ENCODE measurements at regions not wholly inside any gene's neighbourhood (a gene's known extent, or its start where the extent isn't known, plus 50 kb on each side); places are given as distances from the start of the nearest gene placed in this dataset.
"Not testable (repeated sequence)": the region's sequence is repeated elsewhere in the genome, so short reads cannot be mapped to it uniquely, and the experiment has no call there.

GRCh38 chr13:80074143-80074752 is 266.7 kb downstream of the SPRY2 start:
- DNase-seq, result no peak

- no peak for DNase-seq
These were observed 268.7 kb downstream of the SPRY2 start for GRCh38 chr13:80072231-80072630.

DNA sequence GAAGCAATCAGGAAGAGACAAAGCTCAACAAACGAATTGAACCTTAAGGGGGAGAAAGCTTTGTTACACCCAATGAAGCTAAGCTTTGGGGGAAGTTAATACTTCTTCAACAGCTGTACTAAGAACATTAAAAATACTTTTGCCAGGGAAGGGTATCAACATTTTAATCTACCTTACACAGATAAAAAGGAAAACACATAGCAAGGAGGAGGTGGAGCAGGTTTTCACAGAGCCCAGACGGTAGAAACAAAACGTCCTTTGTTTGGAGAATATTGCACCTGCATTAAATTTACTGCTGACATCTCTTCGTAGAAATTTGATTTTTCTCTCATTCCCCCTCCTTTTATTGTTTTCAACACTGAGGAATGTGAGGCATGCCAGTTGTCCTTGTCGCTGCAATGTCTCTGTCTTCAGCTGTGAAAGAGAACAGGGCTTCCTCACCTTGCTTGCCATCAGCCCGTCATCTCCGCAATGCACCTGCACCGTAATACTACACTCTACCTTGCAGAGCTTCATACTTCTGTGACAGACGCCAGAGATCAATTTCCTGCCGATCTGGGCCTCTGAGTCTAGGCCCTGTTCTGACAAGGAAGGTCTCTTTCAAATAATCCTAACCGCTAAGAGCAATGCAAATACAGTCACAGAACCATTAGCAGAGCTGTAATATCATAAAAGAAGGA is 270.8 kb downstream of the SPRY2 start:
- DNase-seq, result no peak

GRCh38 chr13:80069374-80069773 is 271.6 kb downstream of the SPRY2 start:
- no peak for DNase-seq

- DNase-seq, result no peak
These were observed 274.9 kb downstream of the SPRY2 start for GRCh38 chr13:80065996-80066395.

GRCh38 chr13:80062416-80062815 is 278.5 kb downstream of the SPRY2 start:
- not testable (repeated sequence) for DNase-seq

- no peak for DNase-seq
These were observed 281.1 kb downstream of the SPRY2 start for GRCh38 chr13:80059789-80060188.

DNA sequence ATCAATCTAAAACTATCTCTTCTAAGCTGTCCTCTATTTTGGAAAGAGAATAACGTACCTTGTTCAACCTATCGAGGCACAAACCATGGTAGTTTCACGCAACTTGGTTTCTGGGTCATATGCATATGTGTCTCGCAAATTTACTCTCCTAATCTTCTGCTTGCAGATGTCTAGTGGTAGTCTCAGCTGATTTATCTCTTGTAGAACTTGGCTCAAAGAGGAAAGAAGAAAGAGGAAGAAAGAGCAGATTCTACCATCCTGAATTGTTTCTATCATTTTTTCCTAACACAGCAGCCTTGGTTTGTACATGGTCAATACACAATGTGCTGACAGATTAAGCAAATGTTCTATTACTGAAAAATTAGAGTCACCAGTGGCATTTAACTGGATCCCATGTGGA is 282.3 kb downstream of the SPRY2 start:
- DNase-seq, result no peak

DNA sequence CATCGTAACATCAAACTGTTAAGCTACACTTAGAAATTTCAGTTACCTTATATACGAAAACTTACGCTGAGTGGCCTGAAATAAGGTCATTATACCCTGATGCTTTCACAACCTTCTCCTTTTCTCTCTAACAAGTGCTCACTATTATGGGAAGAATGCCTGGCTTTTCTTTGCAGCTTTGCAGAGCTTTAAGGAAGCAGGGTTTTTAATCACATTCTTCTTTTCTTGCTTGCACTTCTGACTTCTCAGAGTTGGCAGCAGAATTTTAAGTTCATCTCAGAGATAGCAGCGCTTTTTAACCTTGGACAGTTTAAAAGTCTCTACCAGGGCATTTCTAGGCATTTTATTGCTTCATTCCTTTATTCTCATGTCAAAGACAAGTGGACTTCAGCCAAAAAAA is 285.1 kb downstream of the SPRY2 start:
- no peak for DNase-seq

GRCh38 chr13:80054806-80055205 is 286.1 kb downstream of the SPRY2 start:
- peak; percentile 32 for DNase-seq

GRCh38 chr13:80052286-80052685 is 288.6 kb downstream of the SPRY2 start:
- DNase-seq, result no peak

DNA sequence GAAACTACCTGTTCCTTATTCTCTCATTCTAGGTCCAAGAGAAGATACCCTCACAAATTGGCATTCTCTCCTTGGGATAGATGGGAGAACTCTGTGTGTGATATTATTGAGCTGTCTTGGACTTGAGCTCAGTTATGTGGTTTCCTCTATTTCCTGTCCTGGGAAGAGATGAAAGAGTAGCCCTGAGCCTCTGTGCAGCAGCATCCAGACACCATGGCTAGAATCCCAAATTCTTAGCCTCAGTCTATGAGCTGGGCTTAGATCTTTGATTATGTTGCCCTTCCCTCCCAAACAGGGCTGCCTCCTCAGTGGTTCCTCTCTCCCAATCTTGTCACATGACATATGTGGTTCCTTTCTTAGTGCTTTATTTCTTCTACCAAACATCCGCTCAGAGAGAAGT is 290.7 kb downstream of the SPRY2 start:
- DNase-seq, result peak; percentile 18

GRCh38 chr13:80048802-80049201 is 292.1 kb downstream of the SPRY2 start:
- peak; percentile 99 for DNase-seq

DNA sequence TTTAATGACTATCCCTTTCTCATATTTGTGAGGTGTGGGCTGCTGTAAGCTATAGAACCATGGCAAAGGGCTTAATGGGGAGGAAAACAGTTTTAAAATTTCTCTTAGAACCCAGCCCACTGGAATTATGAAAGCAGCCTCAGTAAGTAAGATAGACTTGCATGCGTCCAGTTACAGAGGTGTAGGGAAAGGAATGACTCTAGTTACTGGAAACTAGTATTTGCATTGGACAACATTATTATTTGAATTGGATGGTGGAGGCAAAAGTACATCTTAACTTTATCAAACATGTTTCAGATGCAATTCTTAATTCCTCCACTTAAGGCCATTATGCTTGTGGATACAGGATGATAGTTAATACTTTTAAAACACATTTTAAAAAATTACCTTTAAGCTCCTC is 292.9 kb downstream of the SPRY2 start:
- DNase-seq, result no peak

- DNase-seq, result peak; percentile 31
These were observed 293.5 kb downstream of the SPRY2 start for GRCh38 chr13:80047406-80047805.

DNA sequence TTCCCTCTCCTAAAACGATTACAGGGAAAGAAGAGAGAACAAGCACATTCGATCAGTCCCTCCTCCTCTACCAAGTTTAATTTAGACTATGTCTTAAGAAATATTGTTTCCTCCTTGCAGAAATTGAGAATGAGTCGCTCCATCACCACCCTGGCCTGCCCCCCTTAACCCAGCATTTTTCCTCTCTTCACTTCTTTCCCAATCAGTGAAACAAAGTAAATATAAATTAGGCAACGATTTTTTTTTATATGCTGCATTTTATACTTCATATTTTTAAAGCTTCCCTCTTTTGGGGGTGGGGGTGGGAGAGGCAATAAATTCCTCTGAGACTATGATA is 300.0 kb downstream of the SPRY2 start:
- no peak for DNase-seq

DNA sequence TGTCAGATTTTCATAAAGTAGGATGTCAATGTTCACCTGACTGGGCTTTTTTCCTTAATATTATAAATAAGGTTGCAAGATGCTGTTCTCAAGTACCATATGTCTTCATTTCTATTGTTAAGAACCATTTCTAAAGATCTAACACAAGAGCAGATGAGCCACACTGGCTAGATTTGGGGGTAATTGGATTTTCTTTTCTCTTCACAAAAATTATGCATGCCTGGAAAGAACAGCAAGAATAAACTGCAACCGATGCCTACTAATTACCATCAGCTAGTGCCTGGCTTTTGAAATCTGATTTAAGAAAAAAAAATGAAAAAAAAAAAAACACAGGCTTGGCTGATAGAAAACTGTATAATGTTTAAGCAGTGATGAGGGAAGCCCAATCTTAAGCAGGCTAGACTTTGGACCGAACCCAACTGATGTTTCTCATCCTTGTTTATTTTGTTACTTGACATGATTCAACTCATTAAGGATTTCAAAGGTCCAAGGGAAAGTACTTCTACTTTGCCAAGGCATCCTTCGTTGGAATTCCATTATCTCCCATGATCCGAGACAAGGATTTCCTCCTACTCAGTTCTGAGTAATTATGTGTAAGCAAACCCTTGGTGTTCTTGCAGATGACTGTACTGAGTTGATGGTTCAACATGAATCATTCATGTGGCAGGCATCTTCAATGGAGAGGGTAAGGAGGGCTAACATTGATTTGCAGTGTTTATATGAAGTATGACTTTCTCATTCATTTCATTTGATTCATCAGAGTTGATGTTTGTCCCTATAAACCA is 300.5 kb downstream of the SPRY2 start:
- peak; percentile 99 for DNase-seq

GRCh38 chr13:80039000-80039399 is 301.9 kb downstream of the SPRY2 start:
- DNase-seq, result no peak

DNA sequence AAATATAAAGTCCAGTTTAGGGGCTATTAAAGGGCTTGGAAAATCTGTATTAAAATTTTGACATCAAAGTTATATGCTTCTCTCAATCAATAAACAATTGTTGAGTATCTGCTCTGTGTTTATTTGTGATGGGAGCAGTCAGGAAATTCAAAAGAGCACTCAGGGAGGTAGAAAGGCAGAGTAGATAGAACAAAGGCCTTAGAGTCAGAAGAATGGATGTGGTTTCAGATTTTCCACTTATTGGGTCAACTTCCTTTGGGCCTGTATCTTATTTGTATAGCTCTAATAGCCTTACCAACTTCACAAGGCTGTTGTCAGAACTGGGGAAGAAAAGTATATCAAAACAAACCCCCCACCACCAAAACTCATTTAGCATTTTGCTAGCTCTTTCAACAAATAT is 302.6 kb downstream of the SPRY2 start:
- no peak for DNase-seq

DNA sequence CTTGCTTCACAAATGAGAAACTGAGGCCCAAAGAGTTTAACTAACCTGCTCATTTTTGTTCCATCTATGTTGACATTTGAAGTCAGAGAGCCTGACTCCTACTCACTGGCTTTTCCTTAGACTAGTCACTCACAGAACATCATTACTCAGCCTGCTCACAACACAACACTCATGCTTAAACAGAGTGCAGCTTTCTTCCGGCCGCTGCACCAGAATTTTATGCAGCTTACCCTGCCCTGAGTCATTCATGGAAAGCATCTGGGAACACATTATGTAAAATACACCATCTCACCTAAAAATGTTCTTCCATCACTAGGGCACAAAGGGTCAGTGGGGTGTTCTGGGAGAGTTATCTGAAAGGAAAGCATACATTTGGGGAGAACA is 303.4 kb downstream of the SPRY2 start:
- DNase-seq, result peak; percentile 93

DNA sequence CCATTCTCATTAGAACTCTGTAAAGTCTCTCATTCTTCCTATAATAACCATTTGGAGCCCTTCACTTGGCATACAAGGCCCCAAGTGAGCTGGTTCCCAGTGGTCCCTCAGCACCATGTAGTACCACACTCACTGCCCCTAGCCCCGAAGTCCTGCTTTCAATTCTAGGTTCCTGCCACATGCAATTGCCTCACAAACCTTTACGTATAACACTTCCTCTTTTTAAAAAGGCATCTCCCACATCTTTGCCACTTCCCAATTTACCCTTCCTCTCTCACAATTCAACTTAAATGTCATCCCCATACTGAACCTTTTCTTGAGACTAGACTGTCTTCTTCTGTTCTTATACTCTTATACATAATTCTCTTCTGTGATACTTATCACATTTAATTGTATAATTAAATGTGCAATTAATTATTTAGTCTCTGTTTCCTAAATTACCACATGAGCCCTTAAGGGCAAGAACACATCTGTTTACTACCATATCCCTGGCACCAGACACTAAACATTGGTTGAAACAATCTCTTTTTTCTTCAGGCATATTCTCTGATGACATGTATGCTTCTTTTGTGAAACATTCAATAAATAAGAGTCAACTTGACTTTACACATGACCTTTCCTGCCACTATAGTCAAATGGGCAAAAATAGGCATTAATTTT is 304.0 kb downstream of the SPRY2 start:
- DNase-seq, result no peak

DNA sequence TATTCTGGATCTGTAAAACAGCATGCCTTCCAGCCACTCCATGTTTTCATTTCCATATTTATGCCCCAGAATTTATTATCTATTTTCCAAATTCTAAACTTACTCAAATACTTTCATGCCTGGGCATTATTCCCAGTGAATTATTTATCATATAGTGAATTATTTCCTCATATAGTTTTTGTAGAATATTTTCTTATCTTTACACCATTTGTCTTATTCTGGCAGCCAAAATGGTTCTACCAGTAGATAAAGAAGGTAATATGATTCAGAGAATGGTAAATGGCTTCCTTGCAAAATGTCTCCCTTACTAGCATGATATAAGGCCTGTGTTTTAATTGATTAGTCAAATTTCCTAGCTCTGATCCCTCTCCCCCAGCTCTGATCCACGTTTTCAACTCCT is 305.8 kb downstream of the SPRY2 start:
- no peak for DNase-seq

GRCh38 chr13:80033951-80034350 is 307.0 kb downstream of the SPRY2 start:
- no peak for DNase-seq

GRCh38 chr13:80033286-80033685 is 307.6 kb downstream of the SPRY2 start:
- no peak for DNase-seq

Data from fibroblast of skin of back (primary cell).